ENCODE measurements at regions not wholly inside any gene's neighbourhood (a gene's known extent, or its start where the extent isn't known, plus 50 kb on each side); places are given as distances from the start of the nearest gene placed in this dataset.

GRCh38 chr7:22945584-22945983 lies 68.3 kb downstream of the HYCC1 start:
- no peak for TF ChIP-seq CTCF (IDR thresholded peaks at IDR 0.05; ENCODE audit: low read depth, low read length, missing control alignments)
- DNase-seq (ENCODE audit: low read depth), result no peak
- no peak overlapping the region for H3K4me3 ChIP-seq (ENCODE audit: low read depth, low read length)

GRCh38 chr7:22944510-22944909 lies 69.4 kb downstream of the HYCC1 start:
- TF ChIP-seq CTCF (IDR thresholded peaks at IDR 0.05; ENCODE audit: low read depth, low read length, missing control alignments), result no peak
- no peak for DNase-seq (ENCODE audit: low read depth)
- no peak overlapping the region for H3K4me3 ChIP-seq (ENCODE audit: low read depth, low read length)

- no peak for DNase-seq (ENCODE audit: low read depth)
- TF ChIP-seq CTCF (IDR thresholded peaks at IDR 0.05; ENCODE audit: low read depth, low read length, missing control alignments), result no peak
These were observed 69.9 kb downstream of the HYCC1 start for GRCh38 chr7:22944022-22944421.

GRCh38 chr7:22942191-22942590 lies 71.7 kb downstream of the HYCC1 start:
- TF ChIP-seq CTCF (IDR thresholded peaks at IDR 0.05; ENCODE audit: low read depth, low read length, missing control alignments), result no peak
- no peak overlapping the region for H3K4me3 ChIP-seq (ENCODE audit: low read depth, low read length)
- DNase-seq (ENCODE audit: low read depth), result no peak

More at GRCh38 chr7:22944022-22944421, 69.9 kb downstream of the HYCC1 start:
- H3K4me3 ChIP-seq (ENCODE audit: low read depth, low read length), result no peak overlapping the region

GRCh38 chr7:22939842-22940241 lies 74.1 kb downstream of the HYCC1 start:
- no peak overlapping the region for H3K4me3 ChIP-seq (ENCODE audit: low read depth, low read length)
- no peak for DNase-seq (ENCODE audit: low read depth)
- TF ChIP-seq CTCF (IDR thresholded peaks at IDR 0.05; ENCODE audit: low read depth, low read length, missing control alignments), result no peak

GRCh38 chr7:22937946-22938345 lies 76.0 kb downstream of the HYCC1 start:
- DNase-seq (ENCODE audit: low read depth), result no peak
- H3K4me3 ChIP-seq (ENCODE audit: low read depth, low read length), result no peak overlapping the region
- TF ChIP-seq CTCF (IDR thresholded peaks at IDR 0.05; ENCODE audit: low read depth, low read length, missing control alignments), result no peak

- no peak for DNase-seq (ENCODE audit: low read depth)
- H3K4me3 ChIP-seq (ENCODE audit: low read depth, low read length), result no peak overlapping the region
- TF ChIP-seq CTCF (IDR thresholded peaks at IDR 0.05; ENCODE audit: low read depth, low read length, missing control alignments), result no peak
These were observed 77.7 kb downstream of the HYCC1 start for GRCh38 chr7:22936246-22936645.
